Large intestine (tissue), 3 donors: ENCODE measurements at regions not wholly inside any gene's neighbourhood (a gene's known extent, or its start where the extent isn't known, plus 50 kb on each side); places are given as distances from the start of the nearest gene placed in this dataset.
"Not testable (repeated sequence)": the region's sequence is repeated elsewhere in the genome, so short reads cannot be mapped to it uniquely, and the experiment has no call there.

Experiments
- DNase-seq, 2 donors: peaks; one replicate each; pipeline versions ENCODE4 v3.0.0 to v3.0.0-alpha.2; 2013
- H3K27ac ChIP-seq: one replicate; pipeline ENCODE4 v1.5.1; 2013; ENCODE audit warnings: low read length
- H3K27me3 ChIP-seq: 2 replicates; pipeline ENCODE4 v1.6.1; 2013; ENCODE audit warnings: low read length; ENCODE audit not compliant: control insufficient read depth, insufficient read depth
- H3K36me3 ChIP-seq: 2 replicates; pipeline ENCODE4 v1.6.1; 2013; ENCODE audit warnings: low read length; ENCODE audit not compliant: control insufficient read depth, insufficient read depth
- H3K4me1 ChIP-seq: one replicate; pipeline ENCODE4 v1.6.1; 2013; ENCODE audit warnings: low read length; ENCODE audit not compliant: control insufficient read depth, insufficient read depth
- H3K4me3 ChIP-seq: one replicate; pipeline ENCODE4 v1.5.1; 2013; ENCODE audit warnings: low read length
- H3K9me3 ChIP-seq: one replicate; pipeline ENCODE4 v1.6.1; 2013; ENCODE audit warnings: mild to moderate bottlenecking, low read depth, low read length, moderate library complexity; ENCODE audit not compliant: control insufficient read depth
- WGBS: methylation state at CpG from one replicate; pipeline ENCODE4 v1.1.5; 2013; ENCODE audit warnings: low lambda C conversion rate; ENCODE audit not compliant: insufficient coverage; 5-methylcytosine and 5-hydroxymethylcytosine counted together

DNA sequence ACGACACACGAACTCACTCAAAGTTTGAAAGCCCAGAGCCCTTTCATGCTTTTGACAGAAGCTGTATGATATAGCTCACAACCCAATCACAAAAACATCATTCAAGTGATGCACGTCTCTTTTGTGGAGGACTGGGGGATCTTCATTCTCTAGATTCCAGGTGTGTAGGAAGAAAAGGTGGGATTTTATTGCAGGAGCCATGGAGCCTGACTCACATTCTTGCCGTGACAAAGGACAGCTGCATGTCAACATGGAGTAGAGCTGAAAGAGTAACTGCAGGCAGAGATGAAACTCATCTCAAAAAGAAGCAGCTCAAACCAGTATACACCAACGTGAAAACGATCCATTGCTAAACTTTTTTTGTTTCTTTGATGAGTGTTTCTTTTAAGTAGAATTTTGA is 50.9 kb upstream of the PDE1A start:
- Histone ChIP-seq H3K4me1 (no peaks in the 10 kb centered on the region), H3K4me3 (no peak overlapping the region), H3K27ac (no peak overlapping the region), H3K36me3 (no peaks in the 10 kb centered on the region), H3K9me3 (no peaks in the 10 kb centered on the region), H3K27me3 (no peaks in the 10 kb centered on the region)
- no peak for DNase-seq
- 52% methylated on average over 2 of the region's 6 CpGs for WGBS

DNA sequence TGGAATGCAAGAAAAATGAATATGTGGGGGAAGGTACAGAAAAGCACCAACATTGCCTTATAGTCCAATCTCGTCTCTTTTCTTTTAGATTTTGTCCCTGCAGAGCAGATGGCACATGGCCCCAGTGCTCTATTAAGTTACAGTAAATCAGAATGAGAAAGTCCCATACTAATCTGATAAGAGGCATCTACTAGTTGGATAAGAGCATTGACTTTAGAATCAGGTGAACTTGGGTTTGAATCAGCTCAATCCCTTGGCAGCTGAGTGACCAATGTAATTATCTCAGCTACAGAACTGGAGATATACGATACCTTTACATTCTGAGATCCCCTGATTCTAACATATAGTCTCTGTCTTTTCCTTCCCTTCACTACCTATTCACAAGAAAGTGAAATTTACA is 54.8 kb upstream of the PDE1A start:
- Histone ChIP-seq H3K27ac (no peak overlapping the region), H3K9me3 (no peaks in the 10 kb centered on the region), H3K4me1 (no peaks in the 10 kb centered on the region), H3K36me3 (no peaks in the 10 kb centered on the region), H3K4me3 (no peak overlapping the region), H3K27me3 (no peaks in the 10 kb centered on the region)
- DNase-seq, result no peak
- 100% methylated on average over 1 of the region's 2 CpGs for WGBS

DNA sequence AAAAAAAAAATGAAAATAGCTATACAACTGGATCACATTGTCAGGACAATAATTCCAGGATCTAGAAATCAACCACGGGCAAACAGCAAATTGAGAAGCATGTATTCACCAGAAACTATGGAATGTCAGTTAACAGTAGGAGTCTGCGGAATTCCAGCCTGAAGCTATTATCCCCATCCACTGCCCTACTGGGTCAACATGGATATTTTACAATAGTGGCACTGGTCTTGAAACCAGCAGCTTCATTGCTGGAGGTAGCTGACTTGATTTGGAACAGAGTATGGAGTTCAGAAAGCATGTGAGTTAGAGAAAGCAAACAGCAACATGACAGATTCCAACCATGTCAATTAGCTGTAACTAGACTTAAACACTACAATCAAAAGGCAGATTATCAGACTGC is 55.7 kb upstream of the PDE1A start:
- no peak for DNase-seq
- Histone ChIP-seq H3K4me3 (no peak overlapping the region), H3K27ac (no peak overlapping the region), H3K27me3 (no peaks in the 10 kb centered on the region), H3K9me3 (no peaks in the 10 kb centered on the region), H3K4me1 (no peaks in the 10 kb centered on the region), H3K36me3 (no peaks in the 10 kb centered on the region)
- WGBS, result no CpG with 5 or more reads among the region's 2 CpGs

DNA sequence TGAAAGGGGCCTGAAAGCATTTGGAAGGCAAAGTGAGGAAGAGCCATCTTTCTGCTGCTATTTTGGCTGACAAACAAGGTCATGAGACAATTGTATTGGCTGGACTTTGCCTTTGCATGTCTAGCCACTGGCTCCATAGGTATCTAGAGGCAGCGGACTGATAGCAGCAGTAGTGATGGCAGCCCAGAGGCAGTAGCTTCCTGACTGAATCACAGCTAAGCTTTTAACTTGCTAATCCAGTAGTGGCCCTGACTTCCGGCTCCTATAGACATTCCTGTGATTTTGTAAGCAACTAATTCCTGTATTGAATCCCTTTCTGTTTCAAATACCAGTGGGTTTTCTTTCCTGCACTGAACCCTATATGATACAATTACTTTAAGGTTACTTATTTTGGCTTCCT is 69.8 kb upstream of the PDE1A start:
- Histone ChIP-seq H3K4me1 (no peaks in the 10 kb centered on the region), H3K27me3 (no peaks in the 10 kb centered on the region), H3K9me3 (no peaks in the 10 kb centered on the region), H3K27ac (no peak overlapping the region), H3K36me3 (no peaks in the 10 kb centered on the region), H3K4me3 (no peak overlapping the region)
- DNase-seq, result no peak
- WGBS, result no CpG with 5 or more reads among the region's 2 CpGs

DNA sequence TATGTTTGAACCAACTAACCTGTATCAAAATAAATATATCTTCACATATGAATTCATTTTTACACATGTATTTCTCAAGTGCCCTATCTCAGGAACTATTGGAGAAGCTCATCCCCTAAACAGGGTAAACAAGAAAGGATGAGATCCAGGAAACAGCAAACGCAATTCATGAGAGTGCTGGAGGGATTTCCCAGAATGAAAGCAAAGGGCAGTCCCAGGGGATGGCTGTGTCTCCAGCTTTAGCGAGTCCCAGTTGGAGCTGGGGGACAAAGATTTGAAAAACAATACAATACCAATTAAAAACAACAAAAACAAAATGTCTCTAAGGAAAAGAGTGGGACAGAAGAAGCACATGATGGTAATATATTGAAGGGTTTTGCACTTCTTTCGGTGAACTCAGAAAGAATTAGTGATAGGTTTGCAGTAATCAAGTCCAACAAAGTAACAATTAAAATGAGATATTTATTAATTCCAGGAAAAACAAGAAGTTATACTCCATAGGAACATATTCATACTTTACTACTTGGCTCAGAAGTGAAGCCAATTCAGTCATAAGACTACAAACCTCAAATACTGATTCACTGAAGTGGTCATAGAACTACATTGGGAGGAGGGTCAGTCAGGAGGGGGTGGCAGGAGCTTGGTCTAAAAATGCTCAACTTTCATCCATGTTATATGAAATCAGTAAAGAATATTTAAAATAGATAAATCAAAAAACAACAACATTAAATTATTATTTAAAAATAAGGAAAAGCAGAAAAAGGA is 73.1 kb upstream of the PDE1A start:
- no CpG with 5 or more reads among the region's 3 CpGs for WGBS
- Histone ChIP-seq H3K4me3 (no peak overlapping the region), H3K9me3 (no peaks in the 10 kb centered on the region), H3K27me3 (no peaks in the 10 kb centered on the region), H3K4me1 (no peaks in the 10 kb centered on the region), H3K27ac (no peak overlapping the region), H3K36me3 (no peaks in the 10 kb centered on the region)
- no peak for DNase-seq

DNA sequence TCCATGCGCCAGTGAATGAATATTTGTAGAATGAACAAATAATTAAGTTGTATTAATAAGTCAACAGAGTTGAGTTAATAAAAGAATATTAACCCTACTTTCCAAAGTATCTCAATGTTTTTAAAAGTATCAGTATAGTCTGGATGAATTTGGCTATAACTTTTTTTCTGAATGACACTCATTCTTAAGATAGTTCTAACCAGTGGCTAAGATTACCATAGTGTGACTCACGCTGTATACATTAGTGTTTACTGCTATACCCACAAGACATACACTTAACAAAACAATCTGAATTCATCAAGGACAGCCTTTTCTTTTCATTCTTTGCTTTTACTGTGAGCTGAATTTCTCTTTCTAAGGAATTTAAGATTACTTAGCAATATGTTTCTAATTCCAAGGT is 77.0 kb upstream of the PDE1A start:
- Histone ChIP-seq H3K27me3 (no peaks in the 10 kb centered on the region), H3K4me1 (no peaks in the 10 kb centered on the region), H3K27ac (no peak overlapping the region), H3K4me3 (no peak overlapping the region), H3K9me3 (no peaks in the 10 kb centered on the region), H3K36me3 (no peaks in the 10 kb centered on the region)
- DNase-seq, result no peak
- 100% methylated on average over 1 of the region's 2 CpGs for WGBS

DNA sequence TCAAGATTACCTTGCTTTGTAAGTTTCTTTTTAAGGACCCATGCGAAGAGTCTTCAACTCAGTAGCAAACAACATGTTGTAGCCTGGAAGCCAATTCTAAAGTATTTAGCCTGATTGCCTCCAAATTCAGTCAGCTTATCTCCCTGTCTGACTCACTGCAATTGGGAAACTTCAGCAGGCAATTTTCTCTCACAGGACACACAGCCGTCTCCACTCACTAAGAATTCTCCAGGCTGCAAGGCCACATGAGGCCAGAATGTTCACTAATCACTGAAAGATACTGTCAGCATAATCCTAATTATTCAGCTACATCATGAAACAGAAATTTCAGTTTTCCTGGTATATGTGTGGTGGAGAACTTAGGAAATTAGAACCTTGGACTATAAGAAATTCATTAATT is 78.1 kb upstream of the PDE1A start:
- WGBS, result 100% methylated on average over 1 of the region's 2 CpGs

DNA sequence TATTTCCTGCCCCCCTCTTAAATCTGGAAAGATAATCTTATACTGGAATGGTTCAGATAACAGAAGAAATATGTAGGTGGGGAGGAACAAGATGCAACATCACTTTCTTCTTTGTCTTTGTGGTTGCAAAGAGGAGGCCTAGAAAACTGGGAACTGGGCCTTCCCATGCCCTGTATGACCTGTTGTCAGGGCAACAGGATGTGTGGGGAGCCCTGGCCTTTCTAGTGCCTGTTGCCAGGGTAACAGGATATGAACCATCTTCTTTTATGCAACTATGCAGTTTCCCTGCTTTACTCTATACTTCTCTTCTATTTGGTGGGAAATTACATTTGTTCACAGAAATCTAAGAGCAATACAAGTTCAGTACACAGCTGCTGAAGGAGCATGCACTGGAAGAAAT is 79.8 kb upstream of the PDE1A start:
- no peaks in the 10 kb centered on the region for H3K9me3 ChIP-seq
- H3K27me3 ChIP-seq, result no peaks in the 10 kb centered on the region
- DNase-seq, result no peak
- H3K36me3 ChIP-seq, result no peaks in the 10 kb centered on the region
- no peaks in the 10 kb centered on the region for H3K4me1 ChIP-seq
- H3K4me3 ChIP-seq, result no peak overlapping the region
- H3K27ac ChIP-seq, result no peak overlapping the region

More for the DNA sequence above, 78.1 kb upstream of the PDE1A start:
- Histone ChIP-seq H3K4me1 (no peaks in the 10 kb centered on the region), H3K27me3 (no peaks in the 10 kb centered on the region), H3K4me3 (no peak overlapping the region), H3K27ac (no peak overlapping the region), H3K9me3 (no peaks in the 10 kb centered on the region), H3K36me3 (no peaks in the 10 kb centered on the region)
- DNase-seq, result no peak

DNA sequence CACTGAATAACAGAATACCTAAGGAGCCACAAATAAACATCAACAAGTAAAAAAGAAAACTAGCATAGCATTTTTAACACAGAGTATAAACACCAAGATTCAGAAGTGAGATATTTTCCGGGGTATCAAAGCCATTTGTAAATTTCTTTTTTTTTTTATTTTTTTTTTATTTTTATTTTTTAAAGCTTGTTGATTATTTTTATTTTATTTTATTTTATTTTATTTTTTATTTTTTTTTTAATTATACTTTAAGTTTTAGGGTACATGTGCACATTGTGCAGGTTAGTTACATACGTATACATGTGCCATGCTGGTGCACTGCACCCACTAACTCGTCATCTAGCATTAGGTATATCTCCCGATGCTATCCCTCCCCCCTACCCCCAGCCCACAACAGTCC is 81.7 kb upstream of the PDE1A start:
- not testable (repeated sequence) for H3K27me3 ChIP-seq, H3K27ac ChIP-seq, H3K36me3 ChIP-seq, H3K4me3 ChIP-seq, DNase-seq, H3K4me1 ChIP-seq, H3K9me3 ChIP-seq
- WGBS, result 88% methylated on average over 1 of the region's 4 CpGs

DNA sequence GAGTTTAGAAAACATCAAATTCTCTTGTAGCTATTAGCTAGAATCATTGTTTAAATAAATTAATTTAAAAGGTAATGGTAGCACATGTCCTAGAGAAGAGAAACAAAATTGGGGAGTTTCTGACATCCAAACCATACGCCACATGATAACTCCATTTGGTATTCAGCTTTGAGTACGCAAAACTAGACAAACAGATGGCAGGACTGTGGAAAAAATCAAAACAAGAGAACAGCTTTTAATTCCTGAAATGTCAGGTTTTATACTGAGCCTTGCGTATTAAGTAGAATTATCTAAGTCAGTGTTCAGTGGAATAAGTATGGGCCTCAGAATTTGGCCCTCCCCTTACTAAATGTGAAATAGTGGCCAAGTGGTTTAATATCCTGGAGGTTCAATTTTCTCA is 82.4 kb upstream of the PDE1A start:
- H3K27ac ChIP-seq, result no peak overlapping the region
- no peaks in the 10 kb centered on the region for H3K9me3 ChIP-seq
- no peaks in the 10 kb centered on the region for H3K4me1 ChIP-seq
- DNase-seq, result no peak
- 100% methylated on average over 1 of the region's 3 CpGs for WGBS
- H3K36me3 ChIP-seq, result no peaks in the 10 kb centered on the region
- H3K4me3 ChIP-seq, result no peak overlapping the region
- no peaks in the 10 kb centered on the region for H3K27me3 ChIP-seq
